Testis (tissue), 2 donors: ENCODE measurements at regions not wholly inside any gene's neighbourhood (a gene's known extent, or its start where the extent isn't known, plus 50 kb on each side); places are given as distances from the start of the nearest gene placed in this dataset.

Source experiments
- CTCF ChIP-seq, 3 experiments: fragments of 450-650 bp in 2 of 3; fragments of 200-600 bp in 1 of 3; sonication (generic) in 1 of 3; IDR thresholded peaks; one replicate each; pipeline ENCODE4 v1.5.1; 2016 to 2019; ENCODE audit warnings: antibody characterized with exemption in 3 of 3, mild to moderate bottlenecking in 2 of 3, moderate library complexity in 1 of 3
- POLR2A ChIP-seq: fragments of 450-650 bp; IDR thresholded peaks from one replicate; pipeline ENCODE4 v1.6.1; 2017; ENCODE audit warnings: antibody characterized with exemption, mild to moderate bottlenecking, moderate library complexity

- no peak for TF ChIP-seq CTCF (IDR thresholded peaks at IDR 0.05)
- no peak for TF ChIP-seq POLR2A
Observed at GRCh38 chr3:110680450-110680849, 391.2 kb upstream of the NECTIN3 start.
